Left lobe of liver (tissue), 2 donors: ENCODE measurements at regions not wholly inside any gene's neighbourhood (a gene's known extent, or its start where the extent isn't known, plus 50 kb on each side); places are given as distances from the start of the nearest gene placed in this dataset.
A peak's percentile ranks its signal among the peaks of the same experiment; 100 is the strongest.

ENCODE experiments used
- ATAC-seq: fragments of 200-7000 bp; cut with Tn5 transposase; one replicate; pipeline ENCODE4 v1.9.1; 2020; ENCODE audit warnings: mild to moderate bottlenecking, moderate library complexity
- DNase-seq: peaks from one replicate; pipeline ENCODE4 v3.0.0-alpha.2; 2020; ENCODE audit warnings: low spot score
- donor health status: DM: no; HTN: no; CAD: no; lungs with moderate emphysema.
- donor health status: DM: no; HTN: yes; CAD: no.

DNA sequence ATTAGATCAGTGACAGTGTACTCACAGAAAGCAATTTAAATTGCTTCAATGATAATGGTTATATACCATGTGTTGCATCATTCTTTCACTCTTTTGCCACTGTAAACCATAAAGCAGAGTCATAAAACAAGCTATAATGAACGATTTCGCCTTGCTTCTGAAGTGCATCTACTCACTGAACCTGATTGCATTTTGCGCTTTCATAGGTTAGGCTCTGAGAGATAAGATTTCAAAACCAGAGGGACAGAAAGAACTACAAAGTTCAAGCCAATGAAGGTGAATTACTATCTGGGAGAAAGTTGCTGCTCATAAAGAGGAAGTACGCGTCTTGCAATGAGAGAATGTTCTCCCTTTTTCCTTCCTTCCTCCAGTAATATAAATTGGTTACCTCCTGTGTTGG is 412.7 kb downstream of the CETN3 start:
- no peak for ATAC-seq

DNA sequence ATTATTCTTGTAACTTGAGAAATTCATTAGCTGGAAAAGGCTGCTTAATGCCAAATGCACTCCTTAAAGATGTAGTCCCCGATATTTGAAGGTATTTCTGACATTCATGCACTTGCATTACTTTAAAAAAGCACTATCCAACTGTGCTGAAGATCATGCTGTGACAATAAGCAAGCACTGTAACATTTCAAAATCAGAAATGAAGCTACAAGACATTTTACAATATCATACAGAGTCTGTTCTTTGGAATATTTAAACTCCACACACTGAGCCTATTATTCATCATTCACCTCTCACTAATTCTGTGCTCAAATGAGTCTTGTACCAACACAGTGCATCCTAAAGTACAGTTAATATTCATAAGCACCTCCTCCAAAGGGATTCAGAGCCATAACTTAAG is 413.2 kb downstream of the CETN3 start:
- ATAC-seq: no peak
- DNase-seq: no peak

More for the DNA sequence above, 412.7 kb downstream of the CETN3 start:
- no peak for DNase-seq

DNA sequence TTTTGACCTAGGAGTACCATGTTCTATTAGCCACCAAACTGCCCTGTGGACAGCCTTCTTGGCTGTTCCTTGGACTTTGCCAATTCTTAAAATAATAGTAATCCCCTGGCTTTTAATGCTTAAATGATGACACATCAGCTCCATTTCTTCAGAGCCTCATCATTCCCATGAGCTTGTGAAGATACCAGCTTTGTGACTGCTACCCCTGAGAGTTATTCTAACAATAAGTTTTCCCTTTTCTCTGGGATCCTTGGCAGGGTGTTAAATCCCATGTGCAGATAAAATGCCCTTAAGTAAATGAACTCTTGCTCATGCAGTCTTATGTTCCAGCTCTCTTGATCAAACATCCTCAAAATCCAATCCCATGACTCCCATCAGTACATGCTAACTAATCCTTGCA is 415.3 kb downstream of the CETN3 start:
- ATAC-seq: no peak
- DNase-seq: no peak

DNA sequence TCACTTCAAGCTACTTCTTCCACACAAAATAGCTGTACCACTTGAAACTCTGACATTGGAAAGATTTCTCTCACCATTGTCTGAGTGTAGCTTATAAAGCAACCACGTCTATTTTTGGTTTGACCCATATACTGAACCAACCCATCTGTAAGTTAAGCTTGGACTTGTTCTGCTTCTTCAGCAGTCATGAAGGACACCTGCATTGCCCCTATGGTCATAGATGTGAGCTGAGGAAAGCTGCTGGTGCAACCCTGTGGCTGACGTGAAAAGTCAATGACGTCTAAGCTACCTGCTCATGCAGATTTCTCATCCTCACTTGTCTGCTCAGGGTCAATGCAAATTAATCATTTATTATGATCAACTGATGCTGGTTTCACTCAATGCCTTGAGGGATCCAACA is 417.4 kb downstream of the CETN3 start:
- no peak for DNase-seq
- no peak for ATAC-seq

DNA sequence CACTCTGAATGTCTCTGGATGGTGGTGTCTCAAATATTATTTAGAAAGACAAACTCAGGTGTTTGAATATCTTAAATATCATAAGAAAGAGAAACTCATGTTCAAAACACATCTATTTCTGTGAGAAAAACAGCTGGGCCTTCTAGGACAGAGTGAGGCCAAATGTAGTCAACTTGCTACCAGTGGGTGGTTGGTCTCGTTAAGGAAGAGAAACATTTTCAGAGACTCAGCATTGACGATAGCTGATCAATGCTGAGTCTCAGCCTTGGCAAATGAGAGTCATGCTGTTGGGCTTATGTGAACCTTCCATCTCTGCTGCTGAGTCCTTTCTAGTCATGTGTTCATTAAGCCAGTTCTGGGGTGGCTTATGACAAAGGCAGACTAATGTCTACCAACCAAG is 418.0 kb downstream of the CETN3 start:
- no peak for DNase-seq
- no peak for ATAC-seq

DNA sequence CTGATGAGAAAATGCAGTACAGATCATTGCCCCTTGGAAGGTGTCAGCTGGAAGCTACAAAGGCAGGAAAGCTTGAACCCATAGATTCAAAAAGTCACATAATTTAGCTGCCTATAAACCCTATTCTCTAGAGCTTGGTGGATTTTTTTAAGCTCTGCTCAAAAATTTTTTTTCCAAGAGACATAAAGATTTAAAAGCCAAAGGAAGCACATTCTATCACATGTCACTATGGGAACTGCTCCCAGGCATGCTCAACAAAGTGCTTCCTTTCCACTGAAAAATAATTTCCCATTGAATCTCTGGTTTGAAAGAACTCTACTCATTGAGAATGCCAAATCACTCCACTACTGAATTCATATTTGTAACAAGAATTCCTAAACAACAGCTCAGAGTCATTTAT is 419.8 kb downstream of the CETN3 start:
- DNase-seq (no peak), ATAC-seq (no peak)

DNA sequence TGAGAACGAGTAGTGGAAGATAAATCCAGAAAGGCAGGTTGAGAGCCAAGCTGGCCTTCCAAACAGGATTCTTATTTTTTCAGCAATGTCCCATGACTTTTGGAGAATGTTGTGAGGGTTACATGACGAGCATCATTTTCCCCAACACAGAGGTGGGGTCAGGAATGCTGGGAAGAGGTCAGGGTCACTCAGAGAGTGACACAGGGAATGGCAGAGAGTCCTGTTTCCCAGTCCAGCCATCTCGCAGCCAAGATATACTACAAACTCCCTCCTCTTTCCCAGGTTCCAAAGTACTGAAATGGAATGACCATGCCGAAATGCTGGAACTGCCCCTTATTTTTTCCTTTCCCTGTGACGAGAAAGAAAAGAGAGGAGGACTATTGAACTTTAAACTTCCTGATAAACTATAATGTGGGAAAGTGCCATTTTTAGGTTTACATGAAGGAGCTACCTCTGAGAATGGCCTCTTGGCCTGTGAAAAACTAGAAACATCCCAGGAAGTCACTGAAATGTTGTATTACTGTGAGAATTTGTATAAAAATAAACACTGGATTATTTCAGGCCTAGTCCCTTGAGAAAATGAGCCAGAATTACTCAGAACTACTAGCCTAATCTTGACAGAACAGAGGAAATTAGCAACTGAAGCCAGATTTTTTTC is 420.4 kb downstream of the CETN3 start:
- DNase-seq: no peak

GRCh38 chr5:89988129-89988810 is 421.3 kb downstream of the CETN3 start:
- ATAC-seq (no peak), DNase-seq (no peak)

More for the DNA sequence above, 420.4 kb downstream of the CETN3 start:
- ATAC-seq: peak; percentile 34

- ATAC-seq: no peak
- no peak for DNase-seq
Observed at GRCh38 chr5:89983216-89983615, 426.3 kb downstream of the CETN3 start.

DNA sequence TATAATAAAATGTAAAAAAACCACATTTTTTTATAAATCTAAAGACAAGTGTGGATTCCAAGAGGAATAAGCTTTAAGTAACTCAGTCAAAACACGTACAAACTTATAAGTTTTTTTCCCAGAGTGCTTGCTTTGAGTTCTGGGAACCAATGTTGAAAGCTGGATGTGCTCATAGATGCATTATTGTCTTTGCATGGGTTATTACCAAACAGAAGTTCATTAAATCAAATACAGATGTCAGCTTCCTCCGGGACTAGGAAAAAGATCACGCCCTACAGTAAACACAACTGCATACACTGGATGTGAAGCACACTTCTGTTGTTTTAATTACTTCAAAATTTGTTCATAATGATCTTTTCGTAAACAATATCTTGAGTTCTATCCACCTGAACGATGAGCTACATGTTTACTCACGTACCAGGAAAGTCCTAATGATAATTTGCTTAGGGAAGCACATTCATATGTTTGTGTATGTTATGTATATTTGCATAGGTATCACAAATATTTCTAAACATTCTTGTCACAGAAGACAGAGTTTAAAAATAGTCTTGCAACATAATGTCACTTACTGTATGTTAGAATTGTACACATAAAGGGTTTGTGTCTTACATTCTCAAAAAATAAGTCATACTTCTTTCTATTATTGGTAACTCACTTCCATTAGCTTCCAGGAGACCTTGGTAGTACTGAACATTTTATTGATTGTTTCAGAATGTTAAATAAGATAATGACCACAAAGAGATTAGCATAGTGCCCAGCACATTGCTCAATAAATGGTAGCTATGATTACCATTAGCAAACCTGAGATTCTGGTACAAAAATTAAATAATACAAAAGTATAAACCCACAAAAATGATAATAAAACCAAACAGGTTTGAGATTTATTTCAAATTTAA is 427.4 kb downstream of the CETN3 start:
- no peak for DNase-seq
- ATAC-seq: no peak

DNA sequence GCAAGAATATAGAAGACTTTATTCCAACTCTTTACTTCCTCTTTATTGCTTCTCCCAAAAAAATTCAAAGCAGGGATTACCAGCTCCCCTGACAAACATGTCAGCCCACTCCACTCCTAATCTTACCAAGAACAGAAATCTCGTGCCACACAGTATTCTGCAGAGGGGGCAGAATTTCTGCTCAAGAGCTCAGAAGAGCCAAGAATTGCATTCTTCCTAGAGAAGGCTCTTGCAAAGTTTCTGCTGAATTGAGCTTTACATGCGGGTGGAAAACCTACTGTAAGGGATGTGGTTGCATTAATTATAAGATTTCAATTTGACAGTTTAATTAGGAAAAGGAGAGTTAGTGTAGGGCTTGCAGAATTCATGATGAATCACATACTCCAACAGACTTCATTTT is 428.5 kb downstream of the CETN3 start:
- DNase-seq (no peak), ATAC-seq (no peak)

GRCh38 chr5:89973516-89973915 is 436.0 kb downstream of the CETN3 start:
- DNase-seq: no peak
- ATAC-seq: no peak

DNA sequence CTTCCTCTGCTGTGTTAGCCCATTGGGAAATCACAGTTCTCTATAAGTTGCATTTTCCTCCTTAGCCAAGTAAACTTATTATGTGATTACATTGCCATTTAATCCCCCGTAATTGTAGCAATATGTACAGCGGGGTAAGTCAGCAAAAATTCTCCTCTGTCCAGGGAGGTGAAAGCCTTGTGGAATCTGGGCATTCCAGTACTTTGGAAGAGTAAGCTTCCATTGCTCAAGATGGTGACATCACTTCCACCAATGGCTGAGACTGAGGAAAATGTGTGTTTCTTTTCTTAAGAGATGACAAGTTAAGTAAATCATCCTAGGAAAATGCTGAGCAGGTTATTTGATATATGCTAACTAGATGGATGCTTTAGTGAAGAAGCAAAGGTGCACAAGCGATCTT is 436.7 kb downstream of the CETN3 start:
- DNase-seq (no peak), ATAC-seq (no peak)

GRCh38 chr5:89968958-89969381 is 440.6 kb downstream of the CETN3 start:
- ATAC-seq (no peak), DNase-seq (no peak)

GRCh38 chr5:89967771-89968444 is 441.6 kb downstream of the CETN3 start:
- no peak for ATAC-seq
- no peak for DNase-seq

DNA sequence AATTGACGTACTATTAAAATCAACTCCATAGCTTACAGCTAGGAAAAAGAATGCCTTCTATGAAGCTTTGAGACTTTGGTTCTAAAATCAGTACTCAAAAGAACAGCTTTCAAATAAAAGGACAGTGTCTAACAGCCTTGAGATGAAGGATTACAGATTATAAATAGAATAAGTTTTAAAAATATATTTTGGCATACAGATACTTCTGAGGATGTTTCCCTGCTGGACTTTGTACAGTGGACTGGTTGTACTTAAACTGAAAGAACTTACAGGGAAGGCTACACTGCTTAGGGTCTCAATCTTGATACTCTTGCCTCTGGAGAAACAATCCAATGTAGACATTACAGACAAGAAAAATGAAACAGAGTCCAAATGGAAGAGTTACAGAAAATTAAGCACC is 452.7 kb downstream of the CETN3 start:
- no peak for ATAC-seq
- no peak for DNase-seq

DNA sequence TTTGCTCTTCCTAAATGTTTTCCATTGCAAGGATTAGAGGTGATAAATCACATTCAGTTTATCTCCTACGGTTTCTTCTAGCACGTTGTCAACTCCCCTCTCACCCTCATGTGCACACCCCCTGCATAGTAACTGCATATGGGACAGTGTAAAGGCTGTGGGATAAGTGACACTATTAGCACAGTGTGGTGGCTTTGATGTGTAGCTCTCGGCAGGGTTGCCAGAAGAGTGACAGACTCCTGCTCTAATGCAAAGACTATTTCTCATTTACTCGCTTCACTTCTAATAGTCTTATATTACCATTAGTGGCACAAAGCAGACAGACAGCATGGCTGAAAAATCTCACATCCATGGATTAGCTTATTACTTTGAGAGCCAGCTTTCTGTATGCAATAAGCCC is 454.6 kb downstream of the CETN3 start:
- DNase-seq (no peak), ATAC-seq (no peak)

GRCh38 chr5:89951876-89952275 is 457.7 kb downstream of the CETN3 start:
- no peak for DNase-seq

DNA sequence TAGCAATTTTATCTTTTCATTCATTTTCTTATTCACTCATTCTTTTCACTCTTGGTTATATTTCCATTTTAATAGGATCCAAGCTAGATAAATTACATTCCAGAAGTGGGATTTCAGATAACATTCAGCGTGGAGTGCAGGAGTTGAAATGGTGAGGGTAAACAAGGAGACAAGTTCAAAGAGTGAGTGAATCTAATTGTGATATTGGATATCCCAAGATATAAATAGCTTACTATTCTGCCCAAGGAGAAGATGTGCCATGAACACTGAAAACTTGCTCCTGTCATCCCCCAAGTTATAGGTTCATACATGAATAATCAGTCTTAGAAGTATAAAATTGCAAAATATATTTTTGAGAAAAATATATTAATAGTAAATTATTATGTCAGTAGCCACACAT is 459.3 kb downstream of the CETN3 start:
- no peak for ATAC-seq
- no peak for DNase-seq

More at GRCh38 chr5:89951876-89952275, 457.7 kb downstream of the CETN3 start:
- no peak for ATAC-seq

DNA sequence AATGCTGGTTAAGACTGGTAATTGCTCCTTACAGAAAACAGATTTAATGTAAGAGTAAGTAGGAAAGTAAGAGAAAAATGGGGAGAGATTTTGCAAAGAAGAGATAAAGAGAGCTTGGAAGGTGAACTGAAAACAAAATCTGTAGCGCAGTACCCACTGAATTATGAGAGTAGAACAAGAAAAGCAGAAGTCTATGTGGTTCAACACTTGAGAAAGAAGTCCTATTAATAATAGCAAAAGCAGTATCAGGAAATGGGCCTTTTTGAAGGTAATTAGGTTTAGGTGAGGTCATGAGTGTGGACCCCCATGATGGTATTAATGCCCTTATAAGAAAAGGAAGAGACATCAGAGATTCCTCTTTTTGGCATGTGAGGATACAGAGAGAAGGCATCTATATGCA is 460.6 kb downstream of the CETN3 start:
- DNase-seq: no peak
- no peak for ATAC-seq

- ATAC-seq: no peak
- DNase-seq: no peak
Observed at GRCh38 chr5:89946916-89947315, 462.6 kb downstream of the CETN3 start.
